GM12878 (cell line): ENCODE measurements at regions not wholly inside any gene's neighbourhood (a gene's known extent, or its start where the extent isn't known, plus 50 kb on each side); places are given as distances from the start of the nearest gene placed in this dataset.

Experiments
- ATAC-seq: fragments of 200-7000 bp; cut with Tn5 transposase; 3 replicates; pipeline ENCODE4 v1.9.1; 2020; ENCODE audit warnings: mild to moderate bottlenecking, moderate library complexity
- BruUV-seq: library from RNA; stranded (reverse); fragments of 400-500 nt; replicated peaks from 2 replicates; lab custom pipeline; 2021; lab: Mats Ljungman, UMichigan
- CTCF ChIA-PET: fragments of 300-600 bp; sonication (Branson Sonifier 250); formaldehyde crosslinking; extraction: SDS; loops from one replicate; lab custom pipeline; 2021; ENCODE audit warnings: inconsistent platforms; lab: Yijun Ruan, JAX
- POLR2A ChIA-PET: fragments of 350-600 bp; formaldehyde crosslinking; extraction: SDS; loops from one replicate; lab custom pipeline; 2021; ENCODE audit warnings: inconsistent platforms; lab: Charles Lee
- RAD21 ChIA-PET: fragments of 300-600 bp; sonication (Branson Sonifier 250); formaldehyde crosslinking; loops from one replicate; lab custom pipeline; 2023; ENCODE audit warnings: antibody characterized with exemption; ENCODE audit not compliant: unreplicated experiment; lab: Charles Lee
- SMC1A ChIA-PET: fragments of 300-600 bp; sonication (Branson Sonifier 250); formaldehyde crosslinking; loops from one replicate; lab custom pipeline; 2023; ENCODE audit not compliant: unreplicated experiment, uncharacterized antibody; lab: Charles Lee
- DNase-seq: peaks from one replicate; pipeline ENCODE4 v3.0.0-alpha.2; 2011; ENCODE audit warnings: low read depth, low spot score
- FAIRE-seq: peaks from 3 replicates; lab custom pipeline; 2011; peaks lifted over from hg19 to GRCh38; lab: Jason Lieb, UNC
- H2AFZ ChIP-seq: 2 replicates; pipeline ENCODE4 v1.6.0; 2011; ENCODE audit warnings: low read depth, low read length, control low read depth; ENCODE audit not compliant: control insufficient read depth
- H3K27ac ChIP-seq: 2 replicates; pipeline ENCODE4 v1.5.1; 2011; ENCODE audit warnings: control low read depth; ENCODE audit not compliant: control insufficient read depth, insufficient read depth
- H3K27me3 ChIP-seq, 2 experiments: replicated peaks in 1 of 2; 2 replicates each; pipeline versions ENCODE4 v1.6.0 to v1.6.1; 2011; ENCODE audit warnings: low read length in 1 of 2; ENCODE audit not compliant: control insufficient read depth in 2 of 2, insufficient read depth in 2 of 2
- H3K36me3 ChIP-seq, 2 experiments: 2 replicates each; pipeline ENCODE4 v1.5.1; 2011; ENCODE audit warnings: low read length in 1 of 2; ENCODE audit not compliant: control insufficient read depth in 2 of 2, insufficient read depth in 2 of 2
- H3K4me1 ChIP-seq: 2 replicates; pipeline ENCODE4 v1.6.1; 2011; ENCODE audit warnings: mild to moderate bottlenecking, low read length, moderate library complexity, mixed read lengths; ENCODE audit not compliant: control insufficient read depth, insufficient read depth
- H3K4me2 ChIP-seq: 2 replicates; pipeline ENCODE4 v1.6.0; 2011; ENCODE audit warnings: control low read depth; ENCODE audit not compliant: control insufficient read depth, insufficient read depth
- H3K4me3 ChIP-seq: fragments of 200-600 bp; sonication (generic); 2 replicates; pipeline ENCODE4 v1.5.1; 2016
- H3K79me2 ChIP-seq: 2 replicates; pipeline ENCODE4 v1.6.0; 2011; ENCODE audit warnings: low read length; ENCODE audit not compliant: control insufficient read depth, insufficient read depth
- H3K9ac ChIP-seq: 2 replicates; pipeline ENCODE4 v1.8.0; 2011; ENCODE audit warnings: low read length, control low read depth, mixed read lengths; ENCODE audit not compliant: control insufficient read depth, insufficient read depth
- H3K9me3 ChIP-seq: replicated peaks from 3 replicates; pipeline ENCODE4 v1.5.1; 2011; ENCODE audit warnings: mild to moderate bottlenecking, low read length; ENCODE audit not compliant: control insufficient read depth, insufficient read depth
- H4K20me1 ChIP-seq: 2 replicates; pipeline ENCODE4 v1.6.0; 2011; ENCODE audit not compliant: control insufficient read depth, insufficient read depth
- IRF3 ChIP-seq: fragments of 450-650 bp; IDR thresholded peaks from 2 replicates; pipeline ENCODE4 v1.6.1; 2014; ENCODE audit warnings: mild to moderate bottlenecking
- NBN ChIP-seq: fragments of 450-650 bp; IDR thresholded peaks from 2 replicates; pipeline ENCODE4 v1.6.1; 2016
- NFIC ChIP-seq: IDR thresholded peaks from 2 replicates; pipeline ENCODE4 v1.6.1; 2012; ENCODE audit warnings: low read depth, mild to moderate bottlenecking, inconsistent platforms, low read length, moderate library complexity
- NFXL1 ChIP-seq: fragments of 450-650 bp; IDR thresholded peaks from 2 replicates; pipeline ENCODE4 v1.6.1; 2017; ENCODE audit warnings: antibody characterized with exemption, mild to moderate bottlenecking, borderline replicate concordance
- RAD21 ChIP-seq: IDR thresholded peaks from 2 replicates; pipeline ENCODE4 v1.6.1; 2011; ENCODE audit warnings: mild to moderate bottlenecking, low read depth, low read length, moderate library complexity; ENCODE audit not compliant: insufficient read depth
- RELA ChIP-seq: fragments of 450-650 bp; IDR thresholded peaks from 2 replicates; pipeline ENCODE4 v1.8.0; 2014; ENCODE audit warnings: borderline replicate concordance; ENCODE audit not compliant: partially characterized antibody
- SIN3A ChIP-seq: IDR thresholded peaks from 2 replicates; pipeline ENCODE4 v1.6.1; 2012; ENCODE audit warnings: low read depth, low read length, improper control_type of control experiment
- STAT1 ChIP-seq: fragments of 450-650 bp; conservative IDR thresholded peaks from 2 replicates; pipeline ENCODE4 v1.6.1; 2014; ENCODE audit warnings: antibody characterized with exemption, mild to moderate bottlenecking
- ZNF24 ChIP-seq: fragments of 450-650 bp; IDR thresholded peaks from 2 replicates; pipeline ENCODE4 v1.6.1; 2017; ENCODE audit warnings: antibody characterized with exemption, mild to moderate bottlenecking
- ZNF687 ChIP-seq: fragments of 450-650 bp; IDR thresholded peaks from 2 replicates; pipeline ENCODE4 v1.6.1; 2017; ENCODE audit warnings: mild to moderate bottlenecking, moderate library complexity
- ZSCAN29 ChIP-seq: fragments of 450-650 bp; IDR thresholded peaks from 2 replicates; pipeline ENCODE4 v1.6.1; 2017; ENCODE audit warnings: mild to moderate bottlenecking, moderate library complexity
- WGBS: methylation state at CpG from one replicate; pipeline ENCODE4 v1.1.6; 2016; ENCODE audit warnings: low lambda C conversion rate; ENCODE audit not compliant: insufficient replicate concordance, insufficient coverage; ENCODE audit errors: missing lambda C conversion rate; 5-methylcytosine and 5-hydroxymethylcytosine counted together
- in situ Hi-C: fragments of 300-500 bp; cut with MboI; formaldehyde crosslinking; loops from 9 replicates; pipeline ENCODE4 v1.14.3; 2018; ENCODE audit warnings: mixed read lengths
- intact Hi-C: fragments of 100-400 bp; cut with micrococcal nuclease; formaldehyde crosslinking; loops from one replicate; pipeline ENCODE4 v1.14.2; 2022; ENCODE audit not compliant: unreplicated experiment

GRCh38 chr10:113420733-113421675 is 131.8 kb upstream of the HABP2 start (continued):
- TF ChIP-seq ZNF687 (no peak), IRF3 (no peak), STAT1 (no peak), ZNF24 (no peak), SIN3A (no peak), RELA (no peak)

GRCh38 chr10:113422371-113422770 is 130.5 kb upstream of the HABP2 start:
- no peaks in the 10 kb centered on the region; a peak in 2 of 4 replicates for H3K27me3 ChIP-seq
- no peaks in the 10 kb centered on the region for H3K36me3 ChIP-seq
- TF ChIP-seq NFIC: no peak
- no peak for TF ChIP-seq NFXL1
- no peak for TF ChIP-seq ZSCAN29
- TF ChIP-seq RAD21: no peak
- no peak for TF ChIP-seq NBN
- H3K4me2 ChIP-seq: no peak overlapping the region
- no peak overlapping the region for H3K27ac ChIP-seq
- CTCF ChIA-PET: no interaction called here
- intact Hi-C loops: no loop called here
- SMC1A ChIA-PET: no interaction called here
- no peak overlapping the region for H3K9ac ChIP-seq
- H3K79me2 ChIP-seq: no peaks in the 10 kb centered on the region
- no peak for DNase-seq
- H4K20me1 ChIP-seq: no peaks in the 10 kb centered on the region; the same call in 1 of the 2 replicates
- no peak overlapping the region for H2AFZ ChIP-seq
- no peak for ATAC-seq
- H3K9me3 ChIP-seq: no peaks in the 10 kb centered on the region; the same call in 2 of the 3 replicates
- RAD21 ChIA-PET: no interaction called here
- H3K4me1 ChIP-seq: no peaks in the 10 kb centered on the region
- H3K4me3 ChIP-seq: no peak overlapping the region
- no peak for FAIRE-seq
- no TSS peak for BruUV-seq
- WGBS: 38% methylated on average over 2 of the region's 2 CpGs
- POLR2A ChIA-PET: no interaction called here
- in situ Hi-C loops: no loop called here
